ENCODE measurements at regions not wholly inside any gene's neighbourhood (a gene's known extent, or its start where the extent isn't known, plus 50 kb on each side); places are given as distances from the start of the nearest gene placed in this dataset.
"Not testable (repeated sequence)": the region's sequence is repeated elsewhere in the genome, so short reads cannot be mapped to it uniquely, and the experiment has no call there.

DNA sequence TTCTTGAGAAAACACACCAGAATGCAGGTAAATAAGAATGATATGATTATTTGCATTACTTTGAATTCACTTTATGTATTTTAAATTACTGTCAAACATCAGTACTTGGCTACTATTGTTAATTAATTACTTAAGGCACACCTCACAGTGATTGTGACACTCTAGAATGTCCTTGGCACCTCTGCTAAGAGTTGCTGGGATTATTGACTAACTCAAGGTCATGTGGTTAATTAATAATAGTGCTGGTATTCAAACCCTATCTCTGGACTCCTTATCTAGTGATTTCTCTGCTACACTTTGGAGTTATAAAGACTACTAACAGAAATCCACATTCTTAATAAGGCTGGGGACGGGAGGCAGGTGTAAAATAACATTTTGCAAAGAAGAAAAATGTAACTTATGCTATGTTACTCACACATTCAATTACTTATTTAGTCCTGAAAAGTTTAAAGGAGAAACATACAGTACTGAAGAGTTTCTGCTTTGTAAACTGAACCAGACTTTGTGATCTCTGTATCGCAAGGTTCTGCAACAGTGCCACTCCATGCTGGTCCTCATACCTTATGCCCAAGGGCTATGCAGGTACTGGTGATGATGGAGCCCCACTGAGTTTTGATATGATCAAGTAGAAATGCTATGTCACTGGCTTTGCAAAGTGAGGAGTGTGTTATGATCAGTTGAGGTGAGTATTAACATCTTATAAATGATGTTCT is 242.7 kb downstream of the MID1IP1 start:
- no peak overlapping the region for H3K27ac Mint-ChIP-seq
- H3K4me3 Mint-ChIP-seq: no peak overlapping the region
- H3K4me1 Mint-ChIP-seq (ENCODE audit: low read depth): no peaks in the 10 kb centered on the region
- no peaks in the 10 kb centered on the region for H3K9me3 Mint-ChIP-seq
- no peaks in the 10 kb centered on the region for H3K36me3 Mint-ChIP-seq (ENCODE audit: low read depth)
- H3K27me3 Mint-ChIP-seq (ENCODE audit: low read depth): no peaks in the 10 kb centered on the region

DNA sequence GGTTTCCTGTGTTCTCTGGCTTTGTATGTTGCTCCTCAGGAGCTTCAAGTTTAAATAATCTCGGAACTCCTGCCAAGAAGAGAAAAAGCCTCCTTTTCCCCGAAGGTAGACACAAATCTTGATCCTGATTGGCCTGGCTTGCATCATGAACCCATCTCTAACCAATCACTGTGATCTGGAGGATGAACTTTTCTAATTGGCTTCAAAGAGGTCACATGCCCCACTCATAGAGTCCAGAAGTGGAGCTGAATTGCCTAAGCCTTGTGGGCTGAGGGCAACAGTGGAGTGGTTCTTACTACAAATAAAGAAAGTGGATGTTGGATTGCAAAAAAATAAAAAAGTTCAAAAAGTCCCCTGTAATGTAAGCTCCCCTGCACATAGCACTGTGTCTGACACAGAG is 245.9 kb downstream of the MID1IP1 start:
- Mint-ChIP-seq H3K27me3 (ENCODE audit: low read depth) (no peaks in the 10 kb centered on the region), H3K36me3 (ENCODE audit: low read depth) (no peaks in the 10 kb centered on the region), H3K9me3 (no peaks in the 10 kb centered on the region), H3K4me3 (no peak overlapping the region), H3K27ac (no peak overlapping the region), H3K4me1 (ENCODE audit: low read depth) (no peaks in the 10 kb centered on the region)

DNA sequence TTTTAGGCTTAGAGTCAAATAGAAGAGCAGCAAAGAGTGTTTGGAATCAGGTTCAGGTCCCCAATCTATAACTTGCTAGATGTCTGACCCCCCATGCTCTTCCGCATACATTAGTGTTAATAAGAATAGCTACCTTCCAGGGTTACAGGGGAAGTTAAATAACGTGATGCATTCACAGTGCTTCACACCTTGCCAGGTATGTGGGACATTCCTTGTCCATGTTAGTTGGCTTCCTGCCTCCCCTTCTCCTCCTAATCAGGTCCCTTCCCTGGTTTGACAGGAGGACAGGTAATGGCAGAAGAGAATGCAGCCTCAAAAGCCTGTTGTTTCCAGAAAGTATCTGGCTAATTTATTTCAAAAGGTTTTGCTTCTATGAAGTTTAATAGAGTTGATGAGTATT is 248.7 kb downstream of the MID1IP1 start:
- Mint-ChIP-seq H3K4me1 (ENCODE audit: low read depth) (no peaks in the 10 kb centered on the region), H3K36me3 (ENCODE audit: low read depth) (no peaks in the 10 kb centered on the region), H3K27me3 (ENCODE audit: low read depth) (no peaks in the 10 kb centered on the region), H3K9me3 (no peaks in the 10 kb centered on the region), H3K27ac (no peak overlapping the region), H3K4me3 (no peak overlapping the region)

DNA sequence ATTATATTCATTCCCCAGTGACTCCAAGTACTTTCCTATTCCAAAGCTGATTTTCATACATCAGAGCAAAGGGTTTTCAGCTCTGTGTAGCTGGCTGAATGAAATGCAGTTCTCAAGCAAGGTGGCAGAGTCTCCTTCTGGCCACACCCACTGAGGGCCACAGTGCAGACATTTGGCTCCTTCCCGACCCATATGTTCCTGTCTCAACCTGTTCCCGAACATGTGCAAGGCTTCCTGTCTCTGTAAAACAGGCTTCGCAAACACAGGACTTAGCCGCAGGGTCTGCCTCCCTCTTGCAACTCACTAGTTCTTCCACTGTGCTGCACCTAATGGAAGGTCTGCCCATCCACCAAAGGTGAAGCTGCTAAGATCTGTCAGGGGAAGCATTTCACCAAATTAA is 249.2 kb downstream of the MID1IP1 start:
- no peak overlapping the region for H3K4me3 Mint-ChIP-seq
- no peaks in the 10 kb centered on the region for H3K27me3 Mint-ChIP-seq (ENCODE audit: low read depth)
- H3K36me3 Mint-ChIP-seq (ENCODE audit: low read depth): no peaks in the 10 kb centered on the region
- no peak overlapping the region for H3K27ac Mint-ChIP-seq
- no peaks in the 10 kb centered on the region for H3K4me1 Mint-ChIP-seq (ENCODE audit: low read depth)
- no peaks in the 10 kb centered on the region for H3K9me3 Mint-ChIP-seq

DNA sequence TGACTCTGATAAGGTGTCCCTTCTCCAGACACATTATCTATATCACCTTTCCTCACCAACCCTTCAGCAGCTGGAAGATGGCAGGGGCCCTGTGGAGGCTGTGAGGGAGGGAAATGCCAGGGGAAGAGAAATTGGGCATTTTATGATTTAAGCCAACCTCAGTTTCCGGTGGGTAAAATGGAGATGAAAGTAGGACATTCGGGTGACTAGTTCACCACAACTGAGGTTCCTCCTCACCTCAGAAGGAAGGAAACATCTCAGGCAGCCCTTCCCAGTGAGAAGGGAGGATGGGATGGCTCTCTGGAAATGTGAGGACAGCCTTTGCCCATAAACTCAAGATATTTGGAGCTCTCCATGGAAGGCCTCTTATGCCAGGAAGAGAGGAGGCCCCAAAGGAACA is 251.5 kb downstream of the MID1IP1 start:
- Mint-ChIP-seq H3K9me3 (peaks cover 4% of the 10 kb centered on the region), H3K27me3 (ENCODE audit: low read depth) (peaks cover 4% of the 10 kb centered on the region), H3K4me1 (ENCODE audit: low read depth) (no peaks in the 10 kb centered on the region), H3K36me3 (ENCODE audit: low read depth) (no peaks in the 10 kb centered on the region), H3K4me3 (no peak overlapping the region), H3K27ac (no peak overlapping the region)

DNA sequence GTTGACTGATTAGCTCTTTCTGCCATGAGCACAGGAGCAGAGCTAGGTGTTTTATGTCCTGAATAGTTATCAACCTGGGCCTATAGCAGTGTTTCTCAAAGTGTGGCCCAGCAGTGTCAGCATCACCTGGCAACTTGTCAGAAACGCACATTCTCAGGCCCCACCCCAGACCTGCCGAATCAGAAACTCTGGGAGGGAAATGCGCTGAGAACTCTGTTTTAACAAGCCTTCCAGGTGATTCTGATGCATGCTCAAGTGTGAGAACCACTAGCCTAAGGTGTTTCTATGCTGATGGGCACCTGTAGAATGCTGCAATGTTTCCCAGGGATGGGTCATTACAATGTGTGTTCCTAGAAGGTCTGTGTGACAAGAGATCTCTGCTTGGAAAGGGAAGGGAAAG is 257.5 kb downstream of the MID1IP1 start:
- no peak overlapping the region for H3K4me3 Mint-ChIP-seq
- no peaks in the 10 kb centered on the region for H3K4me1 Mint-ChIP-seq (ENCODE audit: low read depth)
- H3K27ac Mint-ChIP-seq: no peak overlapping the region
- H3K27me3 Mint-ChIP-seq (ENCODE audit: low read depth): peaks cover 7% of the 10 kb centered on the region
- H3K9me3 Mint-ChIP-seq: peaks cover 4% of the 10 kb centered on the region
- H3K36me3 Mint-ChIP-seq (ENCODE audit: low read depth): no peaks in the 10 kb centered on the region

DNA sequence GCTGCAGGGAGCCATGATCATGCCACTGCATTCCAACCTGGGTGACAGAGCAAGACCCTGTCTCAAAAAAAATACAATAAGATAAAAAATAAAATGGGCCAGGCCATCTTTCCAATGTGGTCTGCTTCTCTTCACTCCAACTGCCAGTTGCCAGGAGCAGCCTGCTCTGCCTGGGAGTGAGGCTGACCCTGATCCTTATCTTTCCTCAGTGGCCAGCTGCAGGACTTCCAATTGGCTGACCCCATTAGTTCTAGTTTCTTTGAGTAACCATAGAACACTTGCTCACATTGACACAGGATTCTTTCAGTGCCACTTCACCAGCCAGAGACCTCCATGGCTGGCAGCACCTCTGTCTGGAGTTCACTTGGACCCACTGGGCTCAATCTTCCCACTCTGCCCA is 258.6 kb downstream of the MID1IP1 start:
- H3K27me3 Mint-ChIP-seq (ENCODE audit: low read depth): peaks cover 7% of the 10 kb centered on the region
- H3K4me1 Mint-ChIP-seq (ENCODE audit: low read depth): no peaks in the 10 kb centered on the region
- no peak overlapping the region for H3K4me3 Mint-ChIP-seq
- peaks cover 4% of the 10 kb centered on the region for H3K9me3 Mint-ChIP-seq
- H3K27ac Mint-ChIP-seq: no peak overlapping the region
- H3K36me3 Mint-ChIP-seq (ENCODE audit: low read depth): no peaks in the 10 kb centered on the region

DNA sequence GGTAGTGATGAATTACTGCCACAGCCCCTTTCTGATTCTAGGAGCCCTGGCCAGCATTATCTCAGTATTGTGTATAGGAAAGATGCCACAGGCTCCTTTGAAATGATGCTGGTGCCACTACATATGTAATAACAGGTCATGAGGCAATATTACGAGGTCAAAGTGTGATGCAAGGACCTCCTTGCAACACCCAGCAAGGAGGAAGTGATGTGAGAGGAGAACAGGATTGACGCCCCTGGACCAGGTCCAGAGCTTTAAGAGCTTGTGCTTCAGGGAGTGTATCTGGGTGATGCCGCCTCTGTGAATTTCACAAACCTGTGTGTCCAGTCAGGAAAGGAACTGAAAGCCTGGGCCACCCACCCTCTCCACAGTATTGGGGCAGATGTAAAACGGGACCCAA is 261.8 kb downstream of the MID1IP1 start:
- Mint-ChIP-seq H3K36me3 (ENCODE audit: low read depth) (no peaks in the 10 kb centered on the region), H3K27ac (no peak overlapping the region), H3K9me3 (no peaks in the 10 kb centered on the region), H3K4me1 (ENCODE audit: low read depth) (no peaks in the 10 kb centered on the region), H3K4me3 (no peak overlapping the region), H3K27me3 (ENCODE audit: low read depth) (peaks cover 3% of the 10 kb centered on the region)

DNA sequence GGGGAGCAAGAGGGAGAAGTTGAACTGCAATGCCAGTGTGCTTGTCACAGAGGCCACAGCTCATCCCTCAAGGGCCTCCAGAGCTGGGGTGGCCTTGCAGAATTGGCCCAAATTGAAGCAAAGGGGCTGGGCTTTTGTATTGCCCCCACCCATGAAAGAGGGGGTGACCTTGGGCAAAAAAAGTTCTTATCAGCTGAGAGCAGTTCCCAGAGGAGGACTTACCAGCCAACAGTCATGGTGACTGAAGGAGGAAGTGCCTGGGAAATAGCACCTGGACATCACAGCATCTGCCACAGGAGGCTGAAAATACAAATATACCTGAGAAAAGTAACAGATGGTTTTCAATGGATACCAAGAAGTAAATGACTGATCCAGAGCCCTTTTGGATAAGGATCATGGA is 262.4 kb downstream of the MID1IP1 start:
- no peaks in the 10 kb centered on the region for H3K4me1 Mint-ChIP-seq (ENCODE audit: low read depth)
- no peaks in the 10 kb centered on the region for H3K36me3 Mint-ChIP-seq (ENCODE audit: low read depth)
- H3K4me3 Mint-ChIP-seq: no peak overlapping the region
- H3K9me3 Mint-ChIP-seq: peaks cover 2% of the 10 kb centered on the region
- no peak overlapping the region for H3K27ac Mint-ChIP-seq
- H3K27me3 Mint-ChIP-seq (ENCODE audit: low read depth): no peaks in the 10 kb centered on the region

DNA sequence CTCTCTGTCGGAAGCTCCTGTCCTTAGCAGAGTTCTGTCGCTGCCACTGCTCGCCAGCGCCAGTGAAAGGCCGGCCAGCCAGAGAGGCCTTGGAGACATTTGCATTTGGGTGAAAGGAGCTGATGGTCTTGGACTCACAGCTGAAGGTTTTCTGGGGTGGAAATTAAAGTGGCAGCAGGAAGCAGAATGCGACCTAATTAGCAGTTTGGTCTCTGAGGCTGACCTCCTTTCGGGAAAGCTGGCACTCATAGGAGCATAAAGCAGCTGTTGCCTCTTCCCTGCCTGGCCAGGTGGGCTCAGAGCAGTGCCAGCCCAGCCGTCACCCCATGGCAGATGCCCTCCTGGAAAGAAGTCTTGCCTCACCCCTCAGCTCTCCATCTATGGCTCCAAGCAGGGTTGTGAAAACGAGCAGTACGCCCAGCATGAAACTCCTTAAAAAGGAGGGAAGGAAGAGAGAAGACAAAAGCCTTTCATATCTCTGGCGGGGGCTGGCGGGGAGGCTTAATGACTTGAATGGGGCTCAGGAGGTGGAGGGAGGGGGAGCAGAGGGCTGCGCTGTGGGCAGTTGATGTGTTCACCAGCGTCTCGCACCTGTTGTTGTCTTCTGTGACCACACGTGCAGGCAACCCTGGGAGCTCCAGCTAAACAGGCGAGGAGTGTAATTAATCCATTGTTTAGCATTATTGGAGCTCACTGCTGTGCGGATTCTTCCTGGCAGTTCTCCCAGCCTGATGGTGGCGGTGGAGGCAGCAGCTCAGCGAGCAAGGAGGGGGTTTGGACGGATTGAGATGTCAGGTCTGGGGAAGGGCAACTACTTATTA is 264.0 kb downstream of the MID1IP1 start:
- peaks cover 5% of the 10 kb centered on the region for H3K9me3 Mint-ChIP-seq
- H3K27ac Mint-ChIP-seq: no peak overlapping the region
- no peaks in the 10 kb centered on the region for H3K27me3 Mint-ChIP-seq (ENCODE audit: low read depth)
- no peaks in the 10 kb centered on the region for H3K4me1 Mint-ChIP-seq (ENCODE audit: low read depth)
- no peaks in the 10 kb centered on the region for H3K36me3 Mint-ChIP-seq (ENCODE audit: low read depth)
- no peak overlapping the region for H3K4me3 Mint-ChIP-seq

DNA sequence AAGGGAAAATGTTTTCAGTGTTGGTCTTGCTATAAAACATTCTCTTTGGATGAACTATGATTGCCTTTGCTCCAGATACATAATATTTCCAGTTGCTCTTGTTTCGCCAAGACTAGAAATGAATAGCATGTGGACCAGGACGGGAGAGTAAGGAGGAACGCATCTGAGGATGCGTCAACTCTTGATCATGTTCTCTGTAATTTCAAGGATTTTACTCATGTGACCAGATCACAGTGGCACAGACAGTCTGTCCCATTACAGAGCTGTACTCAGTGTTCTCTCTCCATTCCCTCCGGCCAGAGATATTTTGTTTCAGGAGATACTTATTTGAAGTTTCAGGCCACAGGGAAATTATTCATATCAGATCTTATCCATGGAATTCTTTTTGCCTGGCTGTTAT is 266.6 kb downstream of the MID1IP1 start:
- Mint-ChIP-seq H3K4me1 (ENCODE audit: low read depth) (no peaks in the 10 kb centered on the region), H3K27me3 (ENCODE audit: low read depth) (no peaks in the 10 kb centered on the region), H3K4me3 (no peak overlapping the region), H3K9me3 (peaks cover 5% of the 10 kb centered on the region), H3K27ac (no peak overlapping the region), H3K36me3 (ENCODE audit: low read depth) (no peaks in the 10 kb centered on the region)

DNA sequence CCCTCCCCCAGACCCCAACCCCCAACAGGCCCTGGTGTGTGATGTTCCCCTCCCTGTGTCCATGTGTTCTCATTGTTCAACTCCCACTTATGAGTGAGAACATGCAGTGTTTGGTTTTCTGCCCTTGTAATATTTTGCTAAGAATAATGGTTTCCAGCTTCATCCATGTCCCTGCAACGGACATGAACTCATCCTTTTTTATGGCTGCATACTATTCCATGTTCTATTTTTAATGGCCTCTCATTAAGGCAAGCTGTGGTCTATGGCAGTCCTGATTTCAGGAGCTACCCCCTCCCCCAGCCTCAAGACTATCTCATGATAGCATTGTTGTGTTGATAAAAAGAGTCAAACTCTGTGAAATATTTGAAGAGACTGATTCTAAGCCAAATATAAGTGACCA is 267.4 kb downstream of the MID1IP1 start:
- H3K36me3 Mint-ChIP-seq (ENCODE audit: low read depth): not testable (repeated sequence)

DNA sequence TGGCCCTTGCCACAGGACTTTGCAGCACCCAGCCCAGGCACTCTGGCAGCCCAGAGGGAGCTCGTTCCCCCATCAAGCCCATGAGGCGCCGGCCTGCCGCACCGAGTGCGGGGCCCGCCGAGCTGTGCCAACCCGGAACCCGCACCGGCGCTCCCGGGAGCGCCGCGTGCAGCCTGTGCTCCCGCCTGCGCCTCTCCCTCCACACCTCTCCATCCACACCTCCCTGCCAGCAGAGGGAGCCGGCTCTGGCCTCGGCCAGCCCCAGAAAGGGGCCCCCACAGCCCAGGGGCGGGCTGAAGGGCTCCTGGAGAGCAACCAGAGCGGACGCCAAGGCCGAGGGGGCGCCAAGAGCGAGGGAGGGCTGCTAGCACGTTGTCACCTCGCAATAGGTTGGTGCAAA is 268.8 kb downstream of the MID1IP1 start:
- Mint-ChIP-seq H3K27ac (no peak overlapping the region), H3K4me1 (ENCODE audit: low read depth) (no peaks in the 10 kb centered on the region), H3K27me3 (ENCODE audit: low read depth) (no peaks in the 10 kb centered on the region)

More for the DNA sequence above, 267.4 kb downstream of the MID1IP1 start:
- H3K9me3 Mint-ChIP-seq; H3K4me3 Mint-ChIP-seq; H3K4me1 Mint-ChIP-seq (ENCODE audit: low read depth); H3K27me3 Mint-ChIP-seq (ENCODE audit: low read depth); H3K27ac Mint-ChIP-seq: not testable (repeated sequence)

DNA sequence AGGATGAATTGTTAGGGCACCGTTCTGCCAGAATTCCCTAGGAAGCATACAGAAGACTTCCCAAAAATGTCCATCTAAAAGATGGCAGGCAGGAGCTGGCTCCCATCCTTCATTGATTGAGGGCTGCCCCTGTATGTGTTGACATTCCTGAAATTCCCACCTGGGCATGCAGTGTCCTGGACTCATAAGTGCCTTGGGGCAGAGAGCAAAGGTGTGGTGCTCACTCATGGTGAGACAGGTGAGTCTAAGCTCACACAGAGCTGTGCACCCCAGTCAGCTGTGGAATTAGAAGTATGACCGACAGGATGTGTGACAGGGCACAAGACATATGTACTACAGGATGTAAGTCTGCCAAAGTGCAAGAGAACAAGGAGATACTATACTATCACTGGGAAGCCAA is 271.9 kb downstream of the MID1IP1 start:
- Mint-ChIP-seq H3K36me3 (ENCODE audit: low read depth) (no peaks in the 10 kb centered on the region), H3K4me1 (ENCODE audit: low read depth) (no peaks in the 10 kb centered on the region), H3K9me3 (peaks cover 8% of the 10 kb centered on the region), H3K4me3 (no peak overlapping the region), H3K27ac (no peak overlapping the region), H3K27me3 (ENCODE audit: low read depth) (no peaks in the 10 kb centered on the region)

More for the DNA sequence above, 268.8 kb downstream of the MID1IP1 start:
- Mint-ChIP-seq H3K36me3 (ENCODE audit: low read depth) (no peaks in the 10 kb centered on the region), H3K9me3 (peaks cover 6% of the 10 kb centered on the region), H3K4me3 (no peak overlapping the region)

DNA sequence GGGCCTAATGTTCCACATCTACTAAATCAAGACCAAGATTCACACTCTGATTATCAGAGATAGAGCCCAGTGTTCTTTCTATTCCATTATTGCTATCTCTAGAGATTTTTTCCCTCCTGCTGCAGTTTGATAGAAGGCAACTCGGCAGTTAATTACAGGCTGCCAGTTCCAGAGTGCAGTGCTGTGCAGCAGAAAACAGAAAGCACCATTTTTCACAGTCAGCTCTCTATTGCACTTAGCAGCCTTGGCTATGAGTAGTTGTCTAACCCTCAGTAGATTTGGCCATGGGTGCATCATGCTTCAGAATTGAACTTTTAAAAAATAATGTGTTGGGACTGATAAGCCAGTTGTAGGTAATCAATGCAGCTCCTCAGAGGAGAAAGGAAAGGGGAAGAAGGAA is 295.3 kb downstream of the MID1IP1 start:
- Mint-ChIP-seq H3K27me3 (ENCODE audit: low read depth) (no peaks in the 10 kb centered on the region), H3K9me3 (peaks cover 5% of the 10 kb centered on the region), H3K4me1 (ENCODE audit: low read depth) (no peaks in the 10 kb centered on the region), H3K27ac (no peak overlapping the region), H3K36me3 (ENCODE audit: low read depth) (no peaks in the 10 kb centered on the region), H3K4me3 (no peak overlapping the region)
